GM21447 (cell line): ENCODE measurements at regions not wholly inside any gene's neighbourhood (a gene's known extent, or its start where the extent isn't known, plus 50 kb on each side); places are given as distances from the start of the nearest gene placed in this dataset.

Experiments
- ATAC-seq: cut with Tn5 transposase; IDR thresholded peaks from one replicate; pipeline ENCODE4 v1.9.1; 2021; ENCODE audit not compliant: unreplicated experiment

DNA sequence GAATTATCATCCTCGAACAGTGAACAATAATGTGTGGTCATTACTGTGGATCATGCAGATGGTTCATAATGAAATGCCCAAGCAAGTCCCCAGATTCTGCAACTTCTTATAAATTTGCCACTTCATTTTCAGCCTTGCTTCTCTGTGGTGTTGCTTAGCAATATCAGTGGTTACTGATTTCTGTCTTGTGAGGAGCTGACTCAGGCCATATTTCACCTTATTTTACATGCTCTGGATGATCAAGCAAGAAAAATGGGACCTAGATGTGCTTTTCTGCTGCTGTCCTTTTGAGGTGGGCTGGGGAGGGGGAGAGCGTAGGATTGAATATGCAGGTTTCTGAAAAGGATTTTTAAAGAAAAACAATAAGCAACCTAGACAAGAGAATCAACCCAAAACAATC, 188.3 kb downstream of the SLC24A2 start:
- ATAC-seq = no peak

DNA sequence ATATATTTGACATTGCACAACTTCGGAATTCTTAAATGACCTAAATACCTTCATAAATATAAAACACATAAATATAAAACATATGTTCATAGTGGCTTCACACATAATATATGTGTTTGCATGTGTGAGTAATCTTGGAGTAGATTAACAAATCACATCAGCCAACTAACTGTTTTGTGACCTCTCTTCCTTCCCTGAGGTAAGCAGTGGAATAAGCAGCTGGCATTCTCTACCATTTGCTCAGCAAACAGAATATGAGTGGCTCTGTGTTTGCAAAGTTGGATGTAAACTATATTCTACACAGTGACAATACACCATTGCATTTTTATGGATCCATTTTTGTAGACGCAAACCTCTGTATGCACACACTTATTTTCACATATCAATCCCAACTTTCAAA, 189.9 kb downstream of the ACER2 start:
- ATAC-seq = no peak

DNA sequence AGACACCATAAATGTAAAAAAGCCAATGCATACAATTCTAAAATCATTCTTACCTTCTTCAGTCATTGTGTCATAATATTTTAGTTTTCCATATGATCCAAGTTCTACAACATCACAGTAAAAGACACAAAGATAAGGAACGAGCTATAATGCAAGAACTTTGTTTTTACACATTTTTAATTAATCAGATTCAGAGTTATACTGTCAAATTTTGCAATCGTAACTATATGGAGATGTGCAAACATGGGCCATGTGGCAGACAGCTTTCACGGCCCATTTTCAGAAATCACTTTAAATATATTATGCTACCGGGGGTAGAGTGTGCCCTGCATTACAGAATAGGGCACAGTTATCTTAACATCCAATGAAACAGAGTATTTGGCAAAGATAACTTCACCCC, 188.4 kb downstream of the ACER2 start:
- no peak for ATAC-seq

DNA sequence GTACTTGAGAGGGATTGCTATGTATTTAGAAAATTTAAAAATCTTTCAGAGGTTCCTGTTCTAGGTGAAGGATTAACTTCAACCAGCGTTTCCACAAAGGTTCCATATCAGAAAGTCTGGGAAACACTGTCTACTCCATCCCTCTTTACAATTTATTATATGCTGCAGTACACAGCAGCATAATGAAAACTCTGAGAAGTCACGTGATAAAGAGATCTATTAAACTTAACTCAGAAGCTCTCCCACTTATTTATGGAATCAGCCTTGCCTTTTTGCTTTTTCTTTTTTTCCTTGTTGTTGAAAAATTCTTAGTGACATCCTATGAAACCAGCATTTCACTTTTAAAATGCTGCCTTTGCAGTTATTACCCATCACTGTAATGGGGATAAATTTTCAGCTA, 186.2 kb downstream of the ACER2 start:
- no peak for ATAC-seq

DNA sequence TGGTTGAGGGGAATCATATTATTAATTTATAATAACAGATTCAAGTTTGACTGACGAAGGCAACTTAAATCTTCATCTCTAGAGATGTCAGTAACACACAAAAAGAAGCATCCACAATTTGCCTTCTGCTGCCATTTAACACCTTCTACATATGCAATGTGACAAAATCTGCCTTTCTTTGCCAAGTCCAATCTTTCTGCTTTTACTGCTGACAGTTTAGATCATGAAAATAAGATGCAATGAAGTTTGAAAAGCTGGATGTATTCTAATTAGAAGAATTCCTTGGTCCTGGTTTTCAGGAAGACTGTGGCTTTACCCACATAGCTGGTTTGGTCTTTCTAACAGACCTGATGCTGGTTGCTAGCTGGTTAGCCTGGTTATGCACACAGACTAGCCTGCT, 178.9 kb downstream of the ACER2 start:
- ATAC-seq = no peak

DNA sequence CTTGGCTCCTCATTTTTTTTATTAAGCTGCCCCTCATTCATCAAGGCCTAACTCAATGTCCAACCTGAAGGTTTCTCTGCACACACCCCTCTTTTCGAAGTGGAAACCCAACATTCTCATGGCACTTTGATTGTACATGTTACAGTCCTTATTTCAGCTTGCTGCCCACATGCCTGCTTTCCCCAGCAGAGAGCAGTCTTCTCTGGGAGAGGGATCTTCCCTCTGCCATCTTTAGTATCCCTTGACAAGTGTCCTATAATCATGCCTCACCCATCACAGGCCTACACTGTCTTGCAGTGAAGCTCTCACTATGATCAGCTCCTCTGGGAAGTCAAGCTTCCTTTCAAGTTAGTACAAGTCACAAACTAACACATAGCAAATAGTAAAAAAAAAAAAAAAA, 175.1 kb downstream of the ACER2 start:
- ATAC-seq = no peak

DNA sequence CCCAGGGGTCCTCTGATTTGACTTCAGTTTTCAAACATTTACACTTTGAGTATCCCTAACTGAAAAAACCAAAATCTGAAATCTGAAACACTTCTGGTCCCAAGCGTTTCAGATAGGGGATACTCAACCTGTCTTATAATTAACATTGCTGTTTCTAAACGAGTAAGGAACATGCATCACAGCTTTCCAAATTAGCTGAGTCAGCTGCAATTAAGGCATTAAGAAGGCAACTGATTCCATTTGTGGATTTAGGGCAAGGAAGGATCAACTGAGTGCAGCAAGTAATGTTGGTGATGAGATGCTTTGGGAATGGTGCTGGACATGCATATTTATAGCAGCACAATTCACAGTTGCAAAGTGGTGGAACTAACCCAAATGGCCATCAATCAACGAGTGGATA, 168.6 kb downstream of the ACER2 start:
- no peak for ATAC-seq

DNA sequence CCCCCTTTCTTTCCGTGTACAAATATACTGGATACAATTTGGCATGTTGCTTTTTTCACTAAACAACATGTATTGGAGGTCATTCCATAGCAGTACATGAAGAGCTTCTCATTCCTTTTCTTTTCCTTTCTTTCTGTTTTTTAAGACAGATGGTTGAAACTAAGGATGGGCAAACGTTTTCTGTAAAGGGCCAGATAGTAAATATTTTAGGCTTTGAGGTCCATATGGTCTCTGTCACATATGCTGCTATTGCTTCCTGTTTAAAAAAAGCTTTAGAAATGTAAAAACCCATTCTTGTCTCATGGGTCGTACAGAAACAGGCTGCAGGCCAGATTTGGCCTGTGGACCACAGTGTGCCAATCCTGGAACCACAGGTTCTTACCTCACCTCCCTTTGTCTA, 160.1 kb downstream of the ACER2 start:
- no peak for ATAC-seq

DNA sequence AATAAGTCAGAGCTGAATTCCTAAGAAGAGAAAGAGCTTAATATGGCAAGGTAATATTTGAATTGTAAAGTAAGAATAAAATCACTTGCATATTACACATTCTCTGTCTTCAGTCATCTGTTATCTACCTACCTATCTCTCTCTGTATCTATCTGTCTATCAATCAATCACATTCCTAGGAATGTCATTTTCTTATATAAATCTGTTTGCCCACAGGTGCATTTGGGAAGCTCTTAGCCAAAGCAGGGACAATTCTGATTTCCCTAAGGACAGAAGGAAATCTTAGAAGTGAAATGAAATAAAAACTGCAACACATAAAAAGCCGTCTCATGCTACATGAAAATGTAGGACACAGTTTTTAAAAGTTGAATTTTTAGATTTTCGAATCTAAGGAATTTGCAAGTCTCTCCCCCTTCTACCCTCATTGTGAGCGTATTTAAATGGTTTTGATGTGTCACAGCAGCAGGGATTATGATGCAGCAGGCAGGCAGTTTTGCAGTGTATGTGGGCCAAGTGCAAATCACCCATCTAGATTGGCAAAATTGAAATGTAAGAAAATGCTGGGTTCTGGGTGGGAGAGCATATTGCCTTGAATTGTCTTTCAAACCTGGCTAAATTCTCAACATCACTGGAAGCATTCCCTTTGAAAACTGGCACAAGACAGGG, 155.7 kb downstream of the ACER2 start:
- ATAC-seq = no peak

DNA sequence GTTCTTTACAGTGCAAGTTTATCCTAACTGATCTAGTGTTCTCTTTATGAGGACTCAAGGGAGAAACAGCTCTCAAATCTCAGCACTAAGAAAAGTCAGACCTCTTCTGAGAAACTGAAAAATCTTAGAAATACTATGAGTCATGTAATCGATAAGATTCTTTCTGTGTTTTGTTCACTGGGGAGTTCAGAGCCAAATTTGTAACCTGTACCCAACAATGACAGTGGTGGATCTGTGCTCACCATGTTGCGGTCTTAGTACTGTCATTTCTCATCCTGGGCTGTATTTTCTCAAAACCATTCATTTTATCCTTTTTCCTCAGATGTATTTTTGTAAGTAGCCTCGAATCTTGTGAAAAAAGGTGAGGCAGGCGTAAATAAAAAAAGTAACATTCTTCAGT, 146.4 kb downstream of the ACER2 start:
- ATAC-seq = no peak

DNA sequence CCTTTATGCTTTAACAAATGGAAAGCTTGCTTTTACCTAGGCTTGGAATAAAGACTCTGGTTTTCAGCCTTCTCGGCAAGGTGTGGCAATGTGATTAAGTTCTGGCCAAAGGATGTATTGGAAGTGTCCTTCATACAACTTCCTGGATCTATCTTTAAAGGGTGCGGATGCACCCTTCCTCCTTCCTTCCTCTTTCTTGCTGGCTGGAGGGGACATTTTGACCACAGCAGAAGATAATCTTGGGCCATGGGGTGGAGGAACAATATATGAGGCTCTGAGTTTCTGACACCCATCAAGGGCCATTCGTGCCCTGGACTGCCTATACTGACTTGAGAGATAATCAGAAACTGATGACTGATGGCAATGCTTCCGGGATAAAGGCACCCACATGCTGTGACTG, 145.7 kb downstream of the ACER2 start:
- no peak for ATAC-seq

DNA sequence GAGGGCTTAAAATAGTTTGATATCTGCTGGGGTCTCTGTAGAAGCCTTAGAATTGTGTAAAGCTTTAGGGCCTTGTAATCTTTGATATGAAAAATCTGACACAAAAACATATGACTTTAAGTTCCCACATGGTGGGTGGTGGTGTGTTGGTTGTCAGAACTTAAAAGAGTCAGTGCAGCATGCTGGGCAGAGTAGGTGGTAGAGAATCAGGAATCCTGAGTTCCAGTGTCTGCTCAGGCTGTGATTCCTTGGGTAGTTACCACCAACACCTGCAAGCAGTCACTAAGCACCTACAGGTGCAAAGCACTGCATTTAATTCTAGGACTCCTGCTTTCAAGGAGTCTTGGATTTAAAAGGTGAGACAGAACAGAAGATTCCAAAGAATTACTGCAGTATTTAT, 144.6 kb downstream of the ACER2 start:
- ATAC-seq = no peak

DNA sequence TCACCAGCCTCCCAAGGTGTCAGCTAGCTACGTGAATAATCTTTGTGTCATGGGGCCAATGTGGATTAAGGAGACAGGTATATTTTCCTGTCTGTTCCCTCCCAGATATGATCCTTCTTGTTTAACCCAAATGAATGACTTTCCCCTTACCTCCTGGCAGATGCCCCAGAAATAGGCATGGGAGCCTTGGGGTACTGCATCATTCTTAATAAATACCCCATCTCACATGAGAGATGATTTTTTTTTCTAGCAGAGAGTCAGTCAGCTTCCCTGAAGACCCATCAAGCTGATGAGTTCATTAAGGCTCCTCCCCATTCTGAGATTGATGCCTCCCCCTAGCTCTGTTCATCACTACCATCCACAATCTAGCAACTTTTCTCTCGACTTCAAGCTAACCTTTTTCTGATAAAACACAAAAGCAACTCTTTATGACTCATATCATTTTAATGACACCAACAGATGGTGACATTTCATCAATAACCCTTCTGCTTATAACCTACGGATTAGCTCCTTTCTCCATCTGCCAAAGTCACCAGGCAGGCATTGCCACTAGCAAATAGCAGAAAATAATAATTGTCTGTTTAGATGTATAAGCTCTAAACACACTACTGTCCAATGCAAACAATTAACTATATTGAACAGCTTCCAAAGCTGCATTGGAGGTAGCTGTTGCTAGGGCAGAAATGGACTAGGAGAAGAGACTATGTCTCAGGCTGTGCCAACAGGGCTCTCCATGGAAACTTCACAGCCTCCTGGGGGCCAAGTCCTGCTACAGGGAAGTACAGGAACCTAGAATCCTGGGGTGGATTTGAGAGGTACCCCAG, 143.7 kb downstream of the ACER2 start:
- ATAC-seq = no peak

DNA sequence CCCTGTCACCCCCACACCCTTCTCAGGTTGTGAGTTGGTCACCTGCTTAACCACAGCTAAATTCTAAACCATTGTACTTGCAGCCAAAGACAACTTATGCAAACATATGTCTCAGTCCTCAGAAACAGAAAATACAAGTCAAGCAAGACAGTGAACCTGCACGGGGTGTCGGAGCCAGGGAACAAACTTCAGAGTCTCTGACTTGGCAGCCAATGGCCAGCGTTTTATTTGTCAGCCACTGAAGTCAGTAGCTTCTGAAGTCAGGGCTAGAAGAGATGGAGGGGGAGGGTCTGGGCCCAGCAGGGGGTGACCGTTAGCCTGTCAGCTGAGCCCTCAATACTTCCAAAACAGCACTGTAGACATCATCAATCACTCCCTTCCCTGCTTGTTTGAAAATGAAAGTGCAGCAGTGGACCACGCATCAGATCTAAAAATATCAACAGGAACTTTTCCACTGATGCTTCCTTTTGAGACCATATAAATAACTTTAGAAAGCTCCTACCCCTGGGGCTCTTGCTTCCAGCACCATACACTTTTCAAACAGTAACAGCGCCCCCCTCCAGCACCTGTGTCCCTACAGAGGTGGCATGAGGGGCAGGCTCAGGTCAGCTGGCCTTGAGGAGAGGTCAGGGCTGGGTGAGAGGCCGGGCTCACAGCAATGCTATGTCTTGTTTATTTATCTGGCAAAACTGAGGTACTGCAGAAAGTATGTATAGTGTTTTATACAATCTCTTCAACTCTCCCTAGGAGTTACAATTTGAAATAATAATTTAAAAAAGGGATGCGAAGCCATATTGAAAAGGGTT, 142.5 kb downstream of the ACER2 start:
- peak; percentile 76 for ATAC-seq

DNA sequence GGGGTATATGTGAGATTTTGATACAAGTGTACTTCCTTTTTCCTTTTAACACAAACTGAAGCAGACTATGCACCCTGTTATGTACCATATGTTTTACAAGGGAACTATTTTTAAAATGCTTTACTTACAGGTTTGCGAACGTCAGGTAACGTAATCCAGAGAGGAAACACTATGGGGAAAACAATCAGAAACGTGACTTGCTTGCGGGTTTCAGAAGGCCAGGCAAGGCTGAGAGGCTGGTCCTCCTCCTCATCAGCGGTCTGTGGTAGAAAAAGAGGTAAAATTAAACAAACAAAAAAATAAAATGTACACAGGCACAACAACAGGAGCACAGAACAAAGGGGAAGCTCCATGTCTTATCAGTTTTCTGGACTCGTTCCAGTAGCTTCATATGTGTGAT, 141.2 kb downstream of the ACER2 start:
- no peak for ATAC-seq

DNA sequence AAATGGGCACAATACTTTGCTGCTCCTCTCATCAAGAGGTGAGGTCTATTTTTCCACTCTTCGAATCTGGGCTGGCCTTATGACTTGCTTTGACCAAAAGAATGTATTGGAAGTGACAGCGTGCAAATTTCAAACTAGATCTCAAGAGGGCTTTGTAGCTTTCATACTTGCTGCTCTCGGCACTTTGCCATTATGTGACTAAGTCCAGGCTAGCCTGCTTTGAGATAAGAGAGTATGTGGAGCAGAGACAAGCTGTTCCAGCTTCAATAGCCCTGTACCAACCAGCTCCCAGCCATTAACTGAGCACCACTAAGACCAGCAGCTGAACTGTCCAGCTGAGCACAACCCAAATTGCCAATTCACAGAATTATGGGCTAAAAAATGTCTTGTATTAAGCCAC, 124.6 kb downstream of the ACER2 start:
- no peak for ATAC-seq

DNA sequence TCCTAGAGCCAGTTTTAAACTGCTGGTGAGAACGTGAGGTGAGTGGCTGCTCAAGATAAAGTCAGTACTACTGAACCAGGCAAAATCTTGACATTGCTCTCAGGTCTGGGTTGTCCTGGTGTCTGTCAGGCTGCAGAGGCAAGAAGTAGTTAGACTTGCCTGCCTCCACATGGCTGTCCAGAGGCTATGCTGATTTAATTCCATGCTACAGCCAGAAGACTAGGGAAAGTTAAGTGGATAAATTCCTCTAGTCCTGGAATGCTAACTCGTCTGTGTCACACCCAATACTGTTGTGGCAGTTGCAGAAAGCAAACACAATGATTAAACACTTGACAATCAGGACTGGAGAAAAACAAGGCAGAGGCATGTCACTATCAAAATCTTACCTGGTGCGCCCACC, 118.9 kb downstream of the ACER2 start:
- no peak for ATAC-seq

DNA sequence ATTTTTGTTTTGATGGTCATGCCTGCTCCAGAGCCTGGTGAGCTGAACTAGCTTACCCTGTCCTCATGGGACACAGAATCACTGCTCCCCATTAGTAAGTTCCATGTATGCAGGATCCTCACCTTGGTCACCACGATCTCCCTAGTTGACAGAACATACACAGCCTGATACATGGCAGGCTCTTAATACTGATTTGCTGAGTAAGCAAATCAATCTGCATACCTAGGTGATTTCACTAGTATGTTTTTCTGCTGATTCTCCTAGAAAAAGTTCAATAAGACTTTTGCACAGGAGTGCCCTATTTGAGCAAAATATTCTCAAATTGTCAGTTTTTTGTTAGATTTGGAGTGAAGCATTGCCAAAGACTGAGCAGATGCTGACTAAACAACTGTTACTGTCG, 113.7 kb downstream of the ACER2 start:
- no peak for ATAC-seq

DNA sequence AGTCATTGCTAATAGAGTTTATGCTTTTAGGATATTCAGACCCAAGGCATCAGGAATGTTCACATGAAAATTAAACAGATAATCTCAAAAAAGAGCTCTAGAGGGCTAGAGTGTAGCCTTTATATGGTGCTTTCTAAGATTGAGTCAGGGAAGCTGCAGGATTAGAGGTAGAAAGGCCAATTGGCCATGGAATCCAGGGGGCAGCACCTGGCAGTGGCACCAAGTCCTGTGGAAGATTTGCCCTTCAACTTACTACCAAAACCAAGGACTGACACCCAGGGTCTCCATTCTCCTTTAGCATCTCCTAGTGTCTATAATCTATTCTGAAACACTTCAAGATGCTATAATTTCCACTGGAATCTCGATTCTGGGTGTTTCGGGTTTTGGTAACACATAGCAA, 112.4 kb downstream of the ACER2 start:
- ATAC-seq = no peak

DNA sequence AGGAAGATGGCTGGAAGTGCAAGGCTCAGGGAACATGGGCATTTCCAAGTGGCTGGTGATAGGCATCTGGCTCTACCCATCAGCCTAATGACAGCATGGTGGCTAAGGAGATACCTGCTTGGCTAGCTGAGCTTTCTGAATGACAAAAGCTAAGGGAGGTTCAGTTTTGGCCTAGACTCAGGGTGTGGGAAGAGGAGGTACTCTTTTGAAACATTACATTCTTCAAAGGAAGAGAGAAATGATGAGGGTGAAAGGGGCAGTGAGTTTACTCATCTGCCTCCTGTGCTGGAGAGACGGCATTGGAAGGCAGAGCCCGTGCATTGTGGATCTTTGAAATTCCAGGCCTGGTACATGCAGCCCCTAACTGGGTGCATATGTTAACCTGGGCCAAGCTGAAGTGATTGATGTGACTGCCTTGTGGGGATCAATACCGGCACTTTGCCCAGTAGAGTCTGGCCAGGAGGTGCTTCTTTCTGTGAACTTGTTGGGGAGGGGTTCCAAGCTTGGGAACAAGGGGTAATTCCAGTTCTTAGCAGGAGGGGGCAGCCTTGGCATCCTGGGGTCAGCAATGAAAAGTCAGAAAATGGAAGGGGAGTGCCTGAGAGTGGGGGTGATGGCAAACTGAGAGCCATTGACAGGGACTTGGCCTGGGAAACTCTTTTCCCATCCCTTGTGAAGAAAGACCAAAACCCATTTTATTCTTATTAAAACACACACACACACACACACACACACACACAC, 108.6 kb downstream of the ACER2 start:
- peak; percentile 51 for ATAC-seq

DNA sequence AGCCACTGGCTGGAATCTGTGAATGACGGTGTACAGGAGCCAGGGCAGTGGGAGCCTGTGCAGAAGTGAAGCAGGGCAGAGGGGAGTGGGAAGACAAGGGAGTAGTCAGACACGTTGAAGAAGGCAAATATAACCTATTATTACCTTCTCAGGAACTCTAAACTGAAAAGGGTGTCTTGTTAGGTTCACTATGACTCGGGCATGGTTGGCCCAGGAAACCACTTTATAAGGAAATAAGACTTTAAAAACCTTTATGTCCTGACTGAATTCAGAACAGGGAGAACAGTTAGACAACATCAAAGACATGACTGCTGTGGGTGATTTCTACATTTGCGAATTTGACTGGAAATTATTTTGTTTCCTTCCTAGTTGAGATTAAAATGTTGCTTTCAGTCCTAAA, 107.5 kb downstream of the ACER2 start:
- ATAC-seq = no peak
